GM12874 (cell line): ENCODE measurements at regions not wholly inside any gene's neighbourhood (a gene's known extent, or its start where the extent isn't known, plus 50 kb on each side); places are given as distances from the start of the nearest gene placed in this dataset.

ENCODE experiments used
- TF ChIP-seq, protein P1 (sequence below): IDR thresholded peaks from 2 replicates; pipeline ENCODE4 v1.5.1; 2011; ENCODE audit warnings: low read depth, mild to moderate bottlenecking, control low read depth, low read length, moderate library complexity; ENCODE audit not compliant: insufficient read depth

DNA sequence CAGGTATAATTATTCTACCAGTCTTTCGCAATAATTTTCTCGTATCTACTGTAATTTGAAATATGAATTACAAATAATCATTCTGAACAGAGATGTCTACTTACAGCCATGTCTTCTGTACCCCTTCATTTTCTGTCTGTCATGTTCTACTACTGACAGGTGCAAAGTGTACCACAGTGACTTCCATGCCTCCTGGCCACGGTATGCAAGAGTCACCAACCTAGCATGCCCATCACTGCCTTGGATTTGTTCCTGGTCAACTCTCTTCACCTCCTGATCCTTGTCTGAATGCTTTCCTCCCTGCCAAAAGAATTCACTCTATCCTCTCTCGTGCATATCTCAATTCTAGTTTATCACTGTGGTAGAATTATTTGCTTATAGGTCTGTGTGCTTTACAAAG lies 755.4 kb downstream of the KCNJ2 start:
- TF ChIP-seq, protein P1, sequence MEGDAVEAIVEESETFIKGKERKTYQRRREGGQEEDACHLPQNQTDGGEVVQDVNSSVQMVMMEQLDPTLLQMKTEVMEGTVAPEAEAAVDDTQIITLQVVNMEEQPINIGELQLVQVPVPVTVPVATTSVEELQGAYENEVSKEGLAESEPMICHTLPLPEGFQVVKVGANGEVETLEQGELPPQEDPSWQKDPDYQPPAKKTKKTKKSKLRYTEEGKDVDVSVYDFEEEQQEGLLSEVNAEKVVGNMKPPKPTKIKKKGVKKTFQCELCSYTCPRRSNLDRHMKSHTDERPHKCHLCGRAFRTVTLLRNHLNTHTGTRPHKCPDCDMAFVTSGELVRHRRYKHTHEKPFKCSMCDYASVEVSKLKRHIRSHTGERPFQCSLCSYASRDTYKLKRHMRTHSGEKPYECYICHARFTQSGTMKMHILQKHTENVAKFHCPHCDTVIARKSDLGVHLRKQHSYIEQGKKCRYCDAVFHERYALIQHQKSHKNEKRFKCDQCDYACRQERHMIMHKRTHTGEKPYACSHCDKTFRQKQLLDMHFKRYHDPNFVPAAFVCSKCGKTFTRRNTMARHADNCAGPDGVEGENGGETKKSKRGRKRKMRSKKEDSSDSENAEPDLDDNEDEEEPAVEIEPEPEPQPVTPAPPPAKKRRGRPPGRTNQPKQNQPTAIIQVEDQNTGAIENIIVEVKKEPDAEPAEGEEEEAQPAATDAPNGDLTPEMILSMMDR, result no peak

DNA sequence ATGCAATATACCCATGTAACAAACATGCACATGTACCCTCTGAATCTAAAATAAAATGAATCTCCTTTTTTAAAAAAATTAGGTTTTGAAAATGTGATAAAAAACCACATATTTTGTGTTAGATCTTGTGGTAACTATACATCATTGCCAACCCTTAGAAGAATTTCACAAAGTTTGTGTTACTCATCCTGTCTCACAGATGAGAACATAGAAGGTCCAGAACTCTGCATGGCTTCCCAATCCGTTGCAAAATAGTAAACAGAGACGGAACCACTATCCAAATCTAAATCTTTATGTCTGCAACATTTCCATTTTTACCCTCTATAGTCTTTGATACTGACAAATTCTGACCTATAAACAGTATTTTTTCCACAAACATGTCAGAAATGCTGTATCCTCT lies 759.9 kb downstream of the KCNJ2 start:
- TF ChIP-seq, protein P1, result no peak

DNA sequence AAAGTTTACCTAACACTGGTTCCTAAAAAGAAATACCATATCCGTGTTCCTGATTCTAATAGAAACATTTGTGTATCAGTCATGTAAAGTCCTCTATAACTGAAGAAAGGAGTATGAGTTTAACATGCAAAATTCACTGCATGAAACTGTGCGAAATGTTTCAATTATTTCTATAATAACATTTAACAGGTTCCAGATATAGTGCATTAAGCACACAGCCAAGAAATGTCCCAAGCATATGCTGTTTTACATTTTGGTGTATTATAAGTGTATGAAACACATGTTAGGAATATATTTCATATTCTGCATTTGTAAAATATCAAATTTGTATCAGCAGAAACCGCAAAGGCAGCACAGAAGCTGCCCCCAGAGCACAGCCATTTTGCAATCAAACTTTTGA lies 764.9 kb downstream of the KCNJ2 start:
- TF ChIP-seq, protein P1, result no peak

DNA sequence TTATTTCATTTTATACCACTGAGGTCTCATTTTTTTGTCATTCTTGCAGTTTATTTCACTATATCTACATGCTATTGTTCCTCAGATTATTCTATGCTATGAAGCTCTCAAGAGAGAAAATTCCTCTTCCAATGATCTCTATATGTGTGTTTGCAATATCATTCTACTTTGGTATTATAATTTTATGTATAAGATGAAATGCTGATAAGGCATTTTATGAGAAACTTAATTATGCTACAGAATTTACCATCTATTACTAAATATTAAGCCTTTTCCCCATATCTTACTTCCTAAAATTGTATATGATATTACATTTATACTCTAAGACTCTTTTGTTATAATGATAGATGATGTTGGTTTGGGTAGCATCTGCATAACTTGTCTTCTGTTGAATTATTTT lies 765.5 kb downstream of the KCNJ2 start:
- TF ChIP-seq, protein P1, result no peak

DNA sequence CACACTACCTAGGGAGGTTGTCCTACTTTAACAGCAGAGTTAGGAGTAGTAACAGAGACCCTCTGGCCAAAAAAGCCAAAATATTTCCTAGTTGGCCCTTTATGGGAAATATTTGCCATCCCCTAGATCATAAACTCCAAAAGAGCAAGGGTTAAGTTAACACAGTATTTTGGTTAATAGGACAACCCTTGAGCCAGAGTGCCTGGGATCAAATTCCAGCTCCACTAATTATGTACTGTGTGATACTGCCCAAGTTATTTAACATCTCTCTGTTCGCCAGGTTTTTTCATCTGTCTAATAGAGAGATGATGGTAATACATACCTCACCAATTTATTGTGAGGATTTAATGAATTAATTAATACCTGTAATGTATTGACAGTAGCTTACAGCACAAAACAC lies 767.4 kb downstream of the KCNJ2 start:
- TF ChIP-seq, protein P1, result no peak

DNA sequence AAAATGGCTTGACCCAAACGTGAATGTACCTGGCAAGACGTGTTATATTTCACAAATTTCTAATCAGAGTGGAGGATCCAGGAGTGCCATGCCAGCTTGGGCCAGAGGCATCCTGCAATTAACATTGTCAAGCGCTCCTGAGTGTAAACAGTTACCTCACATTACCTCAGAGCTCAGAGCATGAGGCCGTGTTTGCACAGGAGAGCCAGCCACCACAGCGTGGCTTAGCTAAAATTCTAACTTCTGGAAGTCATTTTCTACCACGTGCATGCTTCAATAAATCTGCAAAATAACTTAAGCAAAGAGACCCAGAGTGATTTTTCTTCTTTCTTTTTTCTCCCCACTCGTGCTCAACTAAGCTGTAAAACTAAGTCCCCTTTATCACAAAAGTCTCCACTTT lies 769.0 kb downstream of the KCNJ2 start:
- TF ChIP-seq, protein P1, result no peak

DNA sequence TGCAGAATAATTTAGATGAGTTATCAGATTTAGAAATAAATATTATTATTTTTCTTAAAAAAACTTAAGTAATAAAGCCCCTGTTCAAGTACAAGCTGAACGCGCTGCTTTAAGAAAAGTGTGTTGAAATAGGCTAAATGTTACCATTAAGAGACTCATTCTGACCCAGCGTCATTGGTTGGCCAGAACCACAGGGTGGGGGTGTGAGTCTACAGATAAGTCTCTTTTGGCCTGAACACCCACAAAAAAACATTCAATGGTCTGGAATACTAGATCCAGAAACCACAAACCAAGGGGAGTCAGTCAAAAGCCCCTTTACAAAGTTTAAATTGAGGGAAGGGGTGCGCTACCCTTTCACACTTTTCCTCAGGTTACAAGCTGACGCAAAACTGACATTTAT lies 776.1 kb downstream of the KCNJ2 start:
- TF ChIP-seq, protein P1, result no peak

DNA sequence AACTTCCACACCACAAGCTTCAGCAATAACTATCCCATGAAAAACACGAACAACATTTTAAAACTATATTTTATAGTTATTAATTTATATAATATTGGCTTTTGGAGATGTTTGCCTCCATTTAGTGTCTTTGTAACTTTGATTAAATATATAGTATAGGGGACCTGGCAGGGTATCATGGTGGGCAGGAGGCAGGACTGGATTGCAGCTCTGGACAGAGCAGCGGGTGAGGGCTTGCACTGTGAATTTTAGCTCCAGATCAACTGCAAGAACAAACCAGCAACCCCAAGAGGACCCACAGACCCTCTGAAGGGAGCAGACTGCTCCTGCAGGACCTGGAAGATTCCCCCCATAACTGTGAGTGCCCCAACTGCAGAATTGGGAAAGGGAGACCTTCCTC lies 777.9 kb downstream of the KCNJ2 start:
- TF ChIP-seq, protein P1, result no peak
